Liver (tissue), 3 donors: ENCODE measurements at regions not wholly inside any gene's neighbourhood (a gene's known extent, or its start where the extent isn't known, plus 50 kb on each side); places are given as distances from the start of the nearest gene placed in this dataset.

Source experiments
- GABPA ChIP-seq, 2 donors: IDR thresholded peaks in 1 of 2; conservative IDR thresholded peaks in 1 of 2; 2 replicates each; pipeline ENCODE4 v1.6.1; 2016; ENCODE audit warnings: antibody characterized with exemption in 2 of 2, mild to moderate bottlenecking in 1 of 2, moderate library complexity in 1 of 2
- HNF4A ChIP-seq, 2 donors: conservative IDR thresholded peaks; 2 replicates each; pipeline ENCODE4 v1.6.1; 2016; ENCODE audit warnings: antibody characterized with exemption in 2 of 2, mild to moderate bottlenecking in 2 of 2
- JUND ChIP-seq, 2 donors: IDR thresholded peaks; 2 replicates each; pipeline ENCODE4 v1.6.1; 2016; ENCODE audit warnings: antibody characterized with exemption in 2 of 2
- REST ChIP-seq: IDR thresholded peaks from 2 replicates; pipeline ENCODE4 v1.6.1; 2016; ENCODE audit warnings: antibody characterized with exemption, mild to moderate bottlenecking
- TAF1 ChIP-seq: conservative IDR thresholded peaks from 2 replicates; pipeline ENCODE4 v1.6.1; 2016; ENCODE audit warnings: antibody characterized with exemption, mild to moderate bottlenecking
- TF ChIP-seq, protein P1 (sequence below): fragments of 150-350 bp; IDR thresholded peaks from 2 replicates; pipeline ENCODE4 v1.5.1; 2017; ENCODE audit warnings: improper control_type of control experiment, low read depth, low read length; ENCODE audit not compliant: missing input control
- donor health status: healthy.
- donor health status: healthy.

- no peak for TF ChIP-seq TAF1
- TF ChIP-seq, protein P1, sequence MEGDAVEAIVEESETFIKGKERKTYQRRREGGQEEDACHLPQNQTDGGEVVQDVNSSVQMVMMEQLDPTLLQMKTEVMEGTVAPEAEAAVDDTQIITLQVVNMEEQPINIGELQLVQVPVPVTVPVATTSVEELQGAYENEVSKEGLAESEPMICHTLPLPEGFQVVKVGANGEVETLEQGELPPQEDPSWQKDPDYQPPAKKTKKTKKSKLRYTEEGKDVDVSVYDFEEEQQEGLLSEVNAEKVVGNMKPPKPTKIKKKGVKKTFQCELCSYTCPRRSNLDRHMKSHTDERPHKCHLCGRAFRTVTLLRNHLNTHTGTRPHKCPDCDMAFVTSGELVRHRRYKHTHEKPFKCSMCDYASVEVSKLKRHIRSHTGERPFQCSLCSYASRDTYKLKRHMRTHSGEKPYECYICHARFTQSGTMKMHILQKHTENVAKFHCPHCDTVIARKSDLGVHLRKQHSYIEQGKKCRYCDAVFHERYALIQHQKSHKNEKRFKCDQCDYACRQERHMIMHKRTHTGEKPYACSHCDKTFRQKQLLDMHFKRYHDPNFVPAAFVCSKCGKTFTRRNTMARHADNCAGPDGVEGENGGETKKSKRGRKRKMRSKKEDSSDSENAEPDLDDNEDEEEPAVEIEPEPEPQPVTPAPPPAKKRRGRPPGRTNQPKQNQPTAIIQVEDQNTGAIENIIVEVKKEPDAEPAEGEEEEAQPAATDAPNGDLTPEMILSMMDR = no peak
- TF ChIP-seq REST = no peak
- TF ChIP-seq GABPA (IDR thresholded peaks at IDR 0.05 in 1 of 2, conservative IDR thresholded peaks at IDR 0.05 in 1 of 2) = no peak
- TF ChIP-seq HNF4A (conservative IDR thresholded peaks at IDR 0.05) = no peak
- no peak for TF ChIP-seq JUND (IDR thresholded peaks at IDR 0.05)
These were observed 574.4 kb upstream of the SUCLG2 start for GRCh38 chr3:68228856-68229255.
